ENCODE measurements at regions not wholly inside any gene's neighbourhood (a gene's known extent, or its start where the extent isn't known, plus 50 kb on each side); places are given as distances from the start of the nearest gene placed in this dataset.

- TF ChIP-seq CTCF (IDR thresholded peaks at IDR 0.05) = no peak
- no peak for TF ChIP-seq TCF7L2 (IDR thresholded peaks at IDR 0.05; ENCODE audit: low read depth, low read length)
Measured at GRCh38 chr1:106027871-106028270, 1028.6 kb upstream of the PRMT6 start.

Data from Panc1 (cell line).